HCT116 (cell line): ENCODE measurements at regions not wholly inside any gene's neighbourhood (a gene's known extent, or its start where the extent isn't known, plus 50 kb on each side); places are given as distances from the start of the nearest gene placed in this dataset.

Experiments used
- ATAC-seq: fragments of 200-7000 bp; cut with Tn5 transposase; 2 replicates; pipeline ENCODE4 v1.9.1; 2020; ENCODE audit warnings: mild to moderate bottlenecking, moderate library complexity
- BruUV-seq: library from RNA; stranded (reverse); fragments of 400-500 nt; replicated peaks from 2 replicates; lab custom pipeline; 2021; lab: Mats Ljungman, UMichigan
- CTCF ChIA-PET: fragments of 300-600 bp; sonication (Branson Sonifier 250); formaldehyde crosslinking; loops from one replicate; lab custom pipeline; 2021; ENCODE audit warnings: antibody characterized with exemption; lab: Charles Lee
- POLR2A ChIA-PET: fragments of 300-600, 350-600 bp; sonication (Branson Sonifier 250); formaldehyde crosslinking; loops from one replicate; lab custom pipeline; 2021; ENCODE audit warnings: antibody characterized with exemption; lab: Charles Lee
- RAD21 ChIA-PET, 2 experiments: fragments of 300-600 bp; sonication (Branson Sonifier 250); formaldehyde crosslinking; loops; one replicate each; lab custom pipeline; 2023; ENCODE audit warnings: low total read pairs in 2 of 2; ENCODE audit not compliant: uncharacterized antibody in 2 of 2, unreplicated experiment in 2 of 2, low non-redundant PET in 1 of 2; lab: Charles Lee
- DNase-seq: peaks from one replicate; pipeline ENCODE4 v3.0.0-alpha.2; 2010; ENCODE audit warnings: low read depth, low spot score
- H2AFZ ChIP-seq: fragments of 200-600 bp; shearing (Covaris generic), sonication (generic); 2 replicates; pipeline ENCODE4 v1.6.1; 2017; ENCODE audit warnings: low read depth, mixed run types, mixed read lengths, antibody characterized with exemption, low read length; ENCODE audit not compliant: poor library complexity, severe bottlenecking
- H3K27ac ChIP-seq: 2 replicates; pipeline ENCODE4 v1.5.1; 2012; ENCODE audit warnings: low read depth, low read length
- H3K27me3 ChIP-seq: fragments of 200-600 bp; sonication (generic); 2 replicates; pipeline ENCODE4 v1.6.1; 2016; ENCODE audit warnings: mixed run types, low read length, mixed read lengths; ENCODE audit not compliant: insufficient read depth
- H3K36me3 ChIP-seq, 2 experiments: fragments of 200-500 bp in 1 of 2; fragments of 200-600 bp in 1 of 2; sonication (Bioruptor generic) in 1 of 2; sonication (generic) in 1 of 2; 2 replicates each; pipeline versions ENCODE4 v1.5.1 to v1.6.1; 2014 to 2016; ENCODE audit warnings: low read length in 2 of 2, inconsistent platforms in 1 of 2, mixed read lengths in 1 of 2, mixed run types in 1 of 2; ENCODE audit not compliant: insufficient read depth in 2 of 2, control insufficient read depth in 1 of 2
- H3K4me1 ChIP-seq, 2 experiments: fragments of 200-600 bp in 1 of 2; sonication (generic) in 1 of 2; 2 replicates each; pipeline versions ENCODE4 v1.5.1 to v1.6.1; 2012 to 2017; ENCODE audit warnings: low read length in 2 of 2, inconsistent platforms in 1 of 2, mild to moderate bottlenecking in 1 of 2, mixed read lengths in 1 of 2, mixed run types in 1 of 2, moderate library complexity in 1 of 2; ENCODE audit not compliant: insufficient read depth in 2 of 2, control insufficient read depth in 1 of 2
- H3K4me2 ChIP-seq: fragments of 200-600 bp; sonication (generic); 2 replicates; pipeline ENCODE4 v1.6.1; 2017; ENCODE audit warnings: mixed run types, low read length, mixed read lengths
- H3K4me3 ChIP-seq, 2 experiments: fragments of 200-600 bp in 1 of 2; sonication (generic) in 1 of 2; replicated peaks in 1 of 2; 2 replicates each; pipeline ENCODE4 v1.5.1; 2011 to 2016; ENCODE audit warnings: low read length in 2 of 2, control low read depth in 1 of 2, low read depth in 1 of 2, mild to moderate bottlenecking in 1 of 2, mixed read lengths in 1 of 2, mixed run types in 1 of 2
- H3K79me2 ChIP-seq: fragments of 200-600 bp; sonication (generic); 2 replicates; pipeline ENCODE4 v1.6.1; 2017; ENCODE audit warnings: mild to moderate bottlenecking, mixed run types, low read length, moderate library complexity, mixed read lengths; ENCODE audit not compliant: insufficient read depth
- H3K9ac ChIP-seq: fragments of 200-600 bp; sonication (generic); 2 replicates; pipeline ENCODE4 v1.6.1; 2016; ENCODE audit warnings: low read length, mixed read lengths
- H3K9me2 ChIP-seq: fragments of 200-600 bp; sonication (generic), shearing (Covaris generic); 2 replicates; pipeline ENCODE4 v1.6.1; 2017; ENCODE audit warnings: mixed run types, mild to moderate bottlenecking, moderate library complexity; ENCODE audit not compliant: insufficient read depth
- H3K9me3 ChIP-seq, 2 experiments: fragments of 200-500 bp in 1 of 2; fragments of 200-600 bp in 1 of 2; sonication (Bioruptor generic) in 1 of 2; sonication (generic) in 1 of 2; 2 replicates each; pipeline ENCODE4 v1.6.1; 2014 to 2017; ENCODE audit warnings: low read length in 2 of 2, mixed read lengths in 2 of 2, inconsistent platforms in 1 of 2, low read depth in 1 of 2, mild to moderate bottlenecking in 1 of 2, mixed run types in 1 of 2, moderate library complexity in 1 of 2; ENCODE audit not compliant: control insufficient read depth in 1 of 2, insufficient read depth in 1 of 2
- H4K20me1 ChIP-seq: fragments of 200-600 bp; sonication (generic), shearing (Covaris generic); 2 replicates; pipeline ENCODE4 v1.6.1; 2017; ENCODE audit warnings: mixed run types, mild to moderate bottlenecking, moderate library complexity; ENCODE audit not compliant: insufficient read depth
- CTCF ChIP-seq, 3 experiments: fragments of 200-600 bp in 1 of 3; sonication (generic) in 1 of 3; IDR thresholded peaks in 2 of 3; conservative IDR thresholded peaks in 1 of 3; 2 replicates each; pipeline ENCODE4 v1.5.1; 2012 to 2017; ENCODE audit warnings: low read depth in 2 of 3, low read length in 2 of 3, antibody characterized with exemption in 1 of 3, borderline replicate concordance in 1 of 3, control low read depth in 1 of 3, mild to moderate bottlenecking in 1 of 3, mixed read lengths in 1 of 3, mixed run types in 1 of 3, moderate library complexity in 1 of 3; ENCODE audit not compliant: insufficient read depth in 1 of 3
- RAD21 ChIP-seq: IDR thresholded peaks from 2 replicates; pipeline ENCODE4 v1.6.1; 2012; ENCODE audit warnings: low read depth, mild to moderate bottlenecking
- REST ChIP-seq: IDR thresholded peaks from 2 replicates; pipeline ENCODE4 v1.6.1; 2012; ENCODE audit warnings: low read depth
- intact Hi-C: fragments of 100-400 bp; cut with micrococcal nuclease; formaldehyde crosslinking; loops from 2 replicates; pipeline ENCODE4 v1.10.0; 2022

GRCh38 chr16:17556276-17557052, 85.7 kb upstream of the XYLT1 start:
- Histone ChIP-seq H3K27me3 (no peaks in the 10 kb centered on the region), H4K20me1 (no peaks in the 10 kb centered on the region), H3K9ac (no peak overlapping the region), H3K27ac (no peak overlapping the region), H3K4me2 (no peak overlapping the region), H3K9me3 (no peaks in the 10 kb centered on the region), H3K9me2 (no peaks in the 10 kb centered on the region), H3K4me3 (no peak overlapping the region), H3K4me1 (no peaks in the 10 kb centered on the region), H3K36me3 (no peaks in the 10 kb centered on the region), H2AFZ (no peak overlapping the region), H3K79me2 (no peaks in the 10 kb centered on the region)
- POLR2A ChIA-PET: no interaction called here
- RAD21 ChIA-PET: no interaction called here
- no TSS peak for BruUV-seq
- peak; percentile 89 for ATAC-seq
- TF ChIP-seq CTCF (IDR thresholded peaks at IDR 0.05 in 2 of 3, conservative IDR thresholded peaks at IDR 0.05 in 1 of 3; ENCODE audit: borderline replicate concordance in 1 of 3, insufficient read depth in 1 of 3, low read depth in 2 of 3, low read length in 2 of 3) (peak; percentile 48 to 76 (median 75); a peak in 5 of 6 replicates), RAD21 (peak; percentile 62), REST (no peak)
- CTCF ChIA-PET: interaction anchor here (1.0 to 2.4 kb wide), 2 partner anchors 19 to 22 kb away, joined by 3 to 22 read pairs; no protein-coding TSS in a partner anchor
- peak; percentile 34 for DNase-seq
- intact Hi-C loops: loop anchor here (1.0 kb wide), 1 partner anchor 23 kb away; no protein-coding TSS in a partner anchor
